Fibroblast of gingiva (primary cell): ENCODE measurements at regions not wholly inside any gene's neighbourhood (a gene's known extent, or its start where the extent isn't known, plus 50 kb on each side); places are given as distances from the start of the nearest gene placed in this dataset.

Experiments
- DNase-seq: peaks from one replicate; pipeline ENCODE4 v3.0.0-alpha.2; 2011; ENCODE audit warnings: low read depth

GRCh38 chr5:53825926-53826325, 265.5 kb downstream of the NDUFS4 start:
- no peak for DNase-seq

GRCh38 chr5:53826504-53826903, 266.1 kb downstream of the NDUFS4 start:
- no peak for DNase-seq

GRCh38 chr5:53827211-53827651, 266.8 kb downstream of the NDUFS4 start:
- DNase-seq, result no peak

- no peak for DNase-seq
These were observed 271.1 kb downstream of the NDUFS4 start for GRCh38 chr5:53831496-53831895.
